Smooth muscle cell (in vitro differentiated cells): ENCODE measurements at regions not wholly inside any gene's neighbourhood (a gene's known extent, or its start where the extent isn't known, plus 50 kb on each side); places are given as distances from the start of the nearest gene placed in this dataset.

Experiments
- DNase-seq: peaks from one replicate; lab custom pipeline; 2025; ENCODE audit not compliant: unreplicated experiment; lab: John Stamatoyannopoulos, UW
- H2AFZ ChIP-seq: fragments of 200-600 bp; sonication (generic); 2 replicates; pipeline ENCODE4 v1.6.0; 2016; ENCODE audit warnings: antibody characterized with exemption, low read depth, mild to moderate bottlenecking
- H3F3A ChIP-seq: fragments of 200-600 bp; sonication (generic); 2 replicates; pipeline ENCODE4 v1.6.0; 2017; ENCODE audit warnings: antibody characterized with exemption, low read depth
- H3K27ac ChIP-seq: fragments of 200-600 bp; sonication (generic); 2 replicates; pipeline ENCODE4 v1.5.1; 2016; ENCODE audit warnings: low read depth, mild to moderate bottlenecking
- H3K27me3 ChIP-seq: fragments of 200-600 bp; sonication (generic); 2 replicates; pipeline ENCODE4 v1.6.1; 2016; ENCODE audit warnings: low read depth, mild to moderate bottlenecking
- H3K36me3 ChIP-seq: fragments of 200-600 bp; sonication (generic); 2 replicates; pipeline ENCODE4 v1.5.1; 2016; ENCODE audit warnings: low read depth
- H3K4me1 ChIP-seq: fragments of 200-600 bp; sonication (generic); 2 replicates; pipeline ENCODE4 v1.5.1; 2016; ENCODE audit warnings: low read depth
- H3K4me2 ChIP-seq: fragments of 200-600 bp; sonication (generic); 2 replicates; pipeline ENCODE4 v1.6.0; 2016; ENCODE audit warnings: mild to moderate bottlenecking
- H3K4me3 ChIP-seq: fragments of 200-600 bp; sonication (generic); 2 replicates; pipeline ENCODE4 v1.5.1; 2016; ENCODE audit warnings: mild to moderate bottlenecking
- H3K79me2 ChIP-seq: fragments of 200-600 bp; sonication (generic); 2 replicates; pipeline ENCODE4 v1.6.0; 2016; ENCODE audit warnings: low read depth, mild to moderate bottlenecking
- H3K9ac ChIP-seq: fragments of 200-600 bp; sonication (generic); 2 replicates; pipeline ENCODE4 v1.6.0; 2016; ENCODE audit warnings: low read depth
- H3K9me3 ChIP-seq: fragments of 200-600 bp; sonication (generic); replicated peaks from 2 replicates; pipeline ENCODE4 v1.5.1; 2016; ENCODE audit warnings: low read depth
- H4K20me1 ChIP-seq: fragments of 200-600 bp; sonication (generic); 2 replicates; pipeline ENCODE4 v1.6.0; 2016; ENCODE audit warnings: low read depth
- WGBS: methylation state at CpG from one replicate; pipeline ENCODE4 v1.1.7; 2016; ENCODE audit warnings: low lambda C conversion rate; 5-methylcytosine and 5-hydroxymethylcytosine counted together
- TF ChIP-seq, protein P1 (sequence below): fragments of 200-600 bp; sonication (generic); IDR thresholded peaks from 2 replicates; pipeline ENCODE4 v1.5.1; 2017; ENCODE audit warnings: borderline replicate concordance, mild to moderate bottlenecking, antibody characterized with exemption; ENCODE audit not compliant: insufficient read depth, poor library complexity, severe bottlenecking

DNA sequence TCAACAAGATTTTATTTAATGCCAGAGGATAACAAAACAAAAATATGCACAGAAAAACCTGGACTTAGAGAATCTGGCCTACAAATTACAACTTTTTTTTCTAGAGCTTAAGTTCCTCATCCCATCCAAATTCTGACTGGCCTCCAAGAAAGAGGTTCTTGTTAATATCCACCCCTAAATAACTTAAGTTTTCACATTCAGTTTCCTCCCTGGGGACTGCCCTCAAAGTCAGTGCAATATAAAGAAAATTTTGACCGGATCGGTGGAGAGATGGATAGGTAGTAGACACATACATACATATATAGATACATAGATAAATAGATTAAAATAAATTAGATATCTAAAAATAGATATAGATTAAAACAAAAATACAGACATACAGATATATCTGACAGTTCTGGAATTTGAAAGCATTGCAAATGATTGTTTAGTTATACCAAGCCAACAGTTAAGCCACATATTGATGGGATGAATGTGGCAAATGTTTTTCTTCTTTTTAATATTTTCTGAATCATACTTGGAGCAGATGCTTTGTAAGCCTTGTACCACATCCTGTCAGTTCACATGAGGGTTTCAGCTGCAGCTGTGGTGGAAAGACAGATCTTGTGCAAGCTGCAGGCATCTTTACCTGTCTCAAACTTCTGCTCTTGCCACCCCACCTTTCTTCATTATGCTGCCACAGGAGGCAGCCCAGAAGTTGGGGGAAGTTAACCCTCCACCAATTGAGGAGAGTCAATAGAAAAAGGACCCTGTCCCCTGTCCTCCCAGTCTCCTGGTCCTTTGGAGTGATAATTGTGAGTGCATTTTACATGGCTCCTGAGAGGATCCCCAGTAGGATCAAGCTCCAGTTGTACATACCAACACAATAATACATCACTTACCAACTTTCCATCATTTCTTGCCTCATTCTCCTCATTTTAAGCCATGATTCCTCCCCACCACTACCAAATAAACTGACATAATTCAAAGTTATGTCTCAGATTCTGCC is 58.5 kb upstream of the PRDM8 start:
- no peak overlapping the region for H3K4me2 ChIP-seq
- no peaks in the 10 kb centered on the region for H3K79me2 ChIP-seq
- WGBS, result 99% methylated on average over 2 of the region's 2 CpGs
- H3K27ac ChIP-seq, result no peak overlapping the region
- no peak overlapping the region for H3K4me3 ChIP-seq
- no peaks in the 10 kb centered on the region for H4K20me1 ChIP-seq
- no peaks in the 10 kb centered on the region for H3K27me3 ChIP-seq
- no peak overlapping the region for H2AFZ ChIP-seq
- H3F3A ChIP-seq, result no peaks in the 10 kb centered on the region
- no peaks in the 10 kb centered on the region for H3K4me1 ChIP-seq
- TF ChIP-seq, protein P1, sequence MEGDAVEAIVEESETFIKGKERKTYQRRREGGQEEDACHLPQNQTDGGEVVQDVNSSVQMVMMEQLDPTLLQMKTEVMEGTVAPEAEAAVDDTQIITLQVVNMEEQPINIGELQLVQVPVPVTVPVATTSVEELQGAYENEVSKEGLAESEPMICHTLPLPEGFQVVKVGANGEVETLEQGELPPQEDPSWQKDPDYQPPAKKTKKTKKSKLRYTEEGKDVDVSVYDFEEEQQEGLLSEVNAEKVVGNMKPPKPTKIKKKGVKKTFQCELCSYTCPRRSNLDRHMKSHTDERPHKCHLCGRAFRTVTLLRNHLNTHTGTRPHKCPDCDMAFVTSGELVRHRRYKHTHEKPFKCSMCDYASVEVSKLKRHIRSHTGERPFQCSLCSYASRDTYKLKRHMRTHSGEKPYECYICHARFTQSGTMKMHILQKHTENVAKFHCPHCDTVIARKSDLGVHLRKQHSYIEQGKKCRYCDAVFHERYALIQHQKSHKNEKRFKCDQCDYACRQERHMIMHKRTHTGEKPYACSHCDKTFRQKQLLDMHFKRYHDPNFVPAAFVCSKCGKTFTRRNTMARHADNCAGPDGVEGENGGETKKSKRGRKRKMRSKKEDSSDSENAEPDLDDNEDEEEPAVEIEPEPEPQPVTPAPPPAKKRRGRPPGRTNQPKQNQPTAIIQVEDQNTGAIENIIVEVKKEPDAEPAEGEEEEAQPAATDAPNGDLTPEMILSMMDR, result no peak
- no peak for DNase-seq
- H3K9ac ChIP-seq, result no peak overlapping the region
- no peaks in the 10 kb centered on the region for H3K9me3 ChIP-seq
- no peaks in the 10 kb centered on the region for H3K36me3 ChIP-seq

DNA sequence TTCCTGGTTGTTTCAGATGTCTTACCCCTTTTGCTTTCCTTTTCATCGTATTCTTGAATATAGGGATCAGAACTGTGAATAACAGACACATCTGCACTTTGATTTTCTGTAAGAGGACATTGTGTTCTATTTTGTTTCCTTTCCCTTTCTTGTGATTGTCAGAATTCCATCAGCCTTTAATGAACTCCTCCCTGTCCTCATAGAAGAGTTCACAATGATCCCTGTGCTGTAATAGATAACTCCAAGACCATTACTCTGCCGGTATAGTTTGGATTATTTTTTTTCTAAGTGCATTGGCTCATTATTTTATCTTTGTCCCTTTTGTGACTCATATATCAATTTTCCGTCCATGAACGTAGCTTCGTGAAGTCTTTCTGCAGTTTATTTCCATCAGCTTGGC is 59.7 kb upstream of the PRDM8 start:
- 80% methylated on average over 5 of the region's 5 CpGs for WGBS
- H2AFZ ChIP-seq, result no peak overlapping the region
- TF ChIP-seq, protein P1, result no peak
- H3K27me3 ChIP-seq, result no peaks in the 10 kb centered on the region
- H3K4me3 ChIP-seq, result no peak overlapping the region
- no peaks in the 10 kb centered on the region for H3K9me3 ChIP-seq
- H3K79me2 ChIP-seq, result no peaks in the 10 kb centered on the region
- H3F3A ChIP-seq, result no peaks in the 10 kb centered on the region
- no peak overlapping the region for H3K27ac ChIP-seq
- no peak overlapping the region for H3K9ac ChIP-seq
- H3K4me2 ChIP-seq, result no peak overlapping the region
- no peaks in the 10 kb centered on the region for H3K36me3 ChIP-seq
- no peaks in the 10 kb centered on the region for H4K20me1 ChIP-seq
- DNase-seq, result no peak
- H3K4me1 ChIP-seq, result no peaks in the 10 kb centered on the region

DNA sequence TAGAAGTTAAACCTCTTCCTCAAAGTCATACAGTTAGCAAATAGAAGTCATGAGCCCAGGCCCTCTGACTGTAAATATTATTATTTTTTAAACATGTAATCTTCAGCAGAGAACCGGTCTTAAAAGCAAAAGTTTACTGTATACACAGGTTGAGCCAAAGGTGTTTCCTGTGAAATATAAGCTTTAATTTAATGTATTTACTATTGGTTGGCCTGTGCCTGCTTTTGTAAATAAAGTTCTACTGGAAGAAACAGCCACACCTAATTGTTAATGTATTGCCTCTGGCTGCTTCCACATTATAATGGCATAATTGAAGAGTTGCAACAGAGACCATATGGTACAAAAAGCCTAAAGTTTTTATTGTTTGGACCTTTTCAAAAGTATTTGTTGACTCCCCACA is 61.0 kb upstream of the PRDM8 start:
- no peaks in the 10 kb centered on the region for H4K20me1 ChIP-seq
- no peak overlapping the region for H3K4me2 ChIP-seq
- H3K79me2 ChIP-seq, result no peaks in the 10 kb centered on the region
- H3K9me3 ChIP-seq, result no peaks in the 10 kb centered on the region
- no peaks in the 10 kb centered on the region for H3F3A ChIP-seq
- no peak overlapping the region for H3K27ac ChIP-seq
- H3K4me1 ChIP-seq, result no peaks in the 10 kb centered on the region
- TF ChIP-seq, protein P1, result no peak
- 80% methylated on average over 1 of the region's 1 CpG for WGBS
- H2AFZ ChIP-seq, result no peak overlapping the region
- H3K36me3 ChIP-seq, result no peaks in the 10 kb centered on the region
- H3K27me3 ChIP-seq, result no peaks in the 10 kb centered on the region
- H3K4me3 ChIP-seq, result no peak overlapping the region
- no peak overlapping the region for H3K9ac ChIP-seq
- no peak for DNase-seq

DNA sequence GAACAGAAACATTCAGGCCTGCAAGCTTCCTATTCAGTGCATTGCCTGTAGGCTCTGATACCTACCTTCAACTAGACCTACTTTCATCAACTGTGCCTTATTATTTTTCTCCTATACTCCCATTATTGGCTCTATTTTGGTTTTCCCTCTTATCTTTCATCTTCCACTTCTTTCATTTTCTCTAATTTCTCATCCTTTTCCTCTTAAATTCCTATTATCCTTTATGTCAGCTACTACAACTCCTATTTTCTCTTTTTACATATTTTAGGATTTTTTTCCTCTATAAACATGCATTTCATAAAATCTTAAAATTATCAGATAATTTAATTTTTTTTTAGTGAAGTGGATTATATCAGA is 61.6 kb upstream of the PRDM8 start:
- TF ChIP-seq, protein P1, result no peak
- Histone ChIP-seq H3K4me1 (no peaks in the 10 kb centered on the region), H3K27ac (no peak overlapping the region), H3K9me3 (no peaks in the 10 kb centered on the region), H3K36me3 (no peaks in the 10 kb centered on the region), H3K79me2 (no peaks in the 10 kb centered on the region), H2AFZ (peak overlapping the region; percentile 61), H4K20me1 (no peaks in the 10 kb centered on the region), H3K9ac (no peak overlapping the region), H3K4me2 (no peak overlapping the region), H3K4me3 (no peak overlapping the region), H3K27me3 (no peaks in the 10 kb centered on the region), H3F3A (no peaks in the 10 kb centered on the region)
- DNase-seq, result no peak
